Dendritic cell treated with granulocyte-macrophage colony-stimulating factor and Interleukin-4, amounts not matched to agents 40 ng/mL and 50 ng/mL, for 4 days (primary cell): ENCODE measurements at regions not wholly inside any gene's neighbourhood (a gene's known extent, or its start where the extent isn't known, plus 50 kb on each side); places are given as distances from the start of the nearest gene placed in this dataset.
"Not testable (repeated sequence)": the region's sequence is repeated elsewhere in the genome, so short reads cannot be mapped to it uniquely, and the experiment has no call there.

Source experiments
- H3K27ac Mint-ChIP-seq: one replicate; pipeline ENCODE4 v1.8.0; 2022; ENCODE audit warnings: mild to moderate bottlenecking, mixed read lengths
- H3K27me3 Mint-ChIP-seq: one replicate; pipeline ENCODE4 v1.8.0; 2022; ENCODE audit warnings: mild to moderate bottlenecking, mixed read lengths
- H3K36me3 Mint-ChIP-seq: one replicate; pipeline ENCODE4 v1.8.0; 2022; ENCODE audit warnings: low read depth, mixed read lengths
- H3K4me1 Mint-ChIP-seq: one replicate; pipeline ENCODE4 v1.8.0; 2022; ENCODE audit warnings: low read depth, mixed read lengths
- H3K4me3 Mint-ChIP-seq: one replicate; pipeline ENCODE4 v1.8.0; 2022; ENCODE audit warnings: mild to moderate bottlenecking, moderate library complexity, mixed read lengths
- H3K9me3 Mint-ChIP-seq: one replicate; pipeline ENCODE4 v1.8.0; 2022; ENCODE audit warnings: mixed read lengths
- intact Hi-C: fragments of 100-400 bp; cut with micrococcal nuclease; formaldehyde crosslinking; loops from one replicate; pipeline ENCODE4 v1.15.0; 2022

- no peaks in the 10 kb centered on the region for H3K27me3 Mint-ChIP-seq
- no peak overlapping the region for H3K4me3 Mint-ChIP-seq
- no peaks in the 10 kb centered on the region for H3K4me1 Mint-ChIP-seq
- intact Hi-C loops: no loop called here
- peaks cover 4% of the 10 kb centered on the region for H3K9me3 Mint-ChIP-seq
- no peak overlapping the region for H3K27ac Mint-ChIP-seq
- H3K36me3 Mint-ChIP-seq: no peaks in the 10 kb centered on the region
Measured at GRCh38 chr1:213530611-213531320, 457.0 kb upstream of the PROX1 start.

DNA sequence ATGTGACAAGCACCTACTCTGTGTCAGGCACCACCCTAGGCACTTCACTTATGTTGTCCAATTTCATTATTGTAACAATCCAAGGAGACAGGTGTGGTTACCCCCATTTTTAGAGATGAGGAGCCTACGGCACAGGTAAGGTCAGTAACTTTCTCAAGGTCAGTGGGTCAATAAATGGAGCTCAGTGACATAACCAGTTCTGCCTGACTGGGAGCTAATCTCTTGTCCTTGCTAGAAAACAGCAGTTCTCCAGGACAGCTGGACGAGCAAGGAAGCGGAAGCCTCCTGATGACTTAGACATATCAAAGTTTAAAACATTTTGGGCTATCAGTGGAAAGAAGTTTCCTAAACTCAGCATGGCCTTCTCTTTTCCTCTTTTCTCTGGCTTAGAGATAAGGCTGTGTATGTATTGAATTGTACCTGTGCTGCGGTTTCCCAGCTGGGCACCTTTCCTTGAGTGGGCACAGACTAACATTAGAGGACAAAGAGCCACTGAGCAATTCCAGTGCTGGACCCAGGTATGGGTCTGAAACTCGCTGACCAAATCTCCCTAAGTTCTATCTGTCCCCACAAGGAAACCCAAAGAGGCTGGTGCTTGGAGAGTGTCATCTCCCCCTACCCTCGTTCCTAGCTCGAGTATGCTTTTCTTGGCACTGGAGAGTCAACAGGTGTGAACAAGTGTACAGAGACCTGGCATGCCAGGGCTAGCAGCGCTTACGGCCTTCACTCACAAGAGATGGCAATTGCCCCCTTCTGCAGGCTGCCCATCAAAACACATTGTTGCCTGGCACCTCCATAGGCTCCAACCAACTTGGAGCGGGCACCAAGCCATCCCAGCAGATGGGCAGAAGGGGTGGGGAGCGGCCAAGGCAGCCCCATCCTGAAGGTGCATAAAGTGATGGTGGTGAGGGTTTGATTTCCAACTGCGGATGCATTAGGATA, 456.1 kb upstream of the PROX1 start:
- Mint-ChIP-seq H3K4me3 (no peak overlapping the region), H3K27ac (no peak overlapping the region), H3K36me3 (no peaks in the 10 kb centered on the region), H3K4me1 (no peaks in the 10 kb centered on the region), H3K27me3 (no peaks in the 10 kb centered on the region), H3K9me3 (peaks cover 11% of the 10 kb centered on the region)
- intact Hi-C loops: no loop called here

- no peaks in the 10 kb centered on the region for H3K27me3 Mint-ChIP-seq
- H3K4me3 Mint-ChIP-seq: no peak overlapping the region
- intact Hi-C loops: no loop called here
- no peaks in the 10 kb centered on the region for H3K36me3 Mint-ChIP-seq
- H3K9me3 Mint-ChIP-seq: peaks cover 11% of the 10 kb centered on the region
- H3K4me1 Mint-ChIP-seq: no peaks in the 10 kb centered on the region
- H3K27ac Mint-ChIP-seq: no peak overlapping the region
Measured at GRCh38 chr1:213533125-213533524, 454.6 kb upstream of the PROX1 start.

GRCh38 chr1:213535679-213536078, 452.1 kb upstream of the PROX1 start:
- Mint-ChIP-seq H3K9me3 (peaks cover 11% of the 10 kb centered on the region), H3K4me3 (no peak overlapping the region), H3K27ac (no peak overlapping the region), H3K4me1 (no peaks in the 10 kb centered on the region), H3K27me3 (no peaks in the 10 kb centered on the region), H3K36me3 (no peaks in the 10 kb centered on the region)
- intact Hi-C loops: no loop called here

- no peaks in the 10 kb centered on the region for H3K36me3 Mint-ChIP-seq
- no peaks in the 10 kb centered on the region for H3K4me1 Mint-ChIP-seq
- H3K9me3 Mint-ChIP-seq: peaks cover 11% of the 10 kb centered on the region
- no peak overlapping the region for H3K4me3 Mint-ChIP-seq
- H3K27ac Mint-ChIP-seq: no peak overlapping the region
- H3K27me3 Mint-ChIP-seq: no peaks in the 10 kb centered on the region
- intact Hi-C loops: no loop called here
Measured at GRCh38 chr1:213538251-213538650, 449.5 kb upstream of the PROX1 start.

DNA sequence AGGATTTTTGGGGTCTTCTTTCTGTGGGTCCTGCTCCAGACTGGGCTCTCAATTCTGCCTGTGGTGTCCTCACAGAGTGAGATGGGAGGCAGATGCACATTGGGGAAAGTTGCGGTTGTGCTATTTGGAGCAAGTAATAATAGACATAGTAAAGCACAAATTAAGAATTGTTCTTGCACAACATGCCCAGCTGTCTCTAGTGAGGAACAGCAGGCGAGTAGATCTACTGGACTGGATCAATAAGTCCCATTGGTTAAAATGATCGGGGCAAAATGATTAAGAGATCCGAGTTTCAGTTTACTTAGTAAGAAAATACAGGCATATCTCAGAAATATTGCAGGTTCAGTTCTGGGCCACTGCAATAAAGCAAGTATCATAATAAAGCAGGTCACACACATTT, 448.3 kb upstream of the PROX1 start:
- no peaks in the 10 kb centered on the region for H3K4me1 Mint-ChIP-seq
- H3K27ac Mint-ChIP-seq: no peak overlapping the region
- H3K36me3 Mint-ChIP-seq: no peaks in the 10 kb centered on the region

GRCh38 chr1:213541641-213542040, 446.1 kb upstream of the PROX1 start:
- no peaks in the 10 kb centered on the region for H3K36me3 Mint-ChIP-seq
- no peaks in the 10 kb centered on the region for H3K27me3 Mint-ChIP-seq
- no peaks in the 10 kb centered on the region for H3K9me3 Mint-ChIP-seq
- no peak overlapping the region for H3K4me3 Mint-ChIP-seq
- H3K4me1 Mint-ChIP-seq: no peaks in the 10 kb centered on the region
- no peak overlapping the region for H3K27ac Mint-ChIP-seq
- intact Hi-C loops: no loop called here

More for the DNA sequence above, 448.3 kb upstream of the PROX1 start:
- Mint-ChIP-seq H3K27me3 (no peaks in the 10 kb centered on the region), H3K9me3 (peaks cover 11% of the 10 kb centered on the region), H3K4me3 (no peak overlapping the region)
- intact Hi-C loops: no loop called here

DNA sequence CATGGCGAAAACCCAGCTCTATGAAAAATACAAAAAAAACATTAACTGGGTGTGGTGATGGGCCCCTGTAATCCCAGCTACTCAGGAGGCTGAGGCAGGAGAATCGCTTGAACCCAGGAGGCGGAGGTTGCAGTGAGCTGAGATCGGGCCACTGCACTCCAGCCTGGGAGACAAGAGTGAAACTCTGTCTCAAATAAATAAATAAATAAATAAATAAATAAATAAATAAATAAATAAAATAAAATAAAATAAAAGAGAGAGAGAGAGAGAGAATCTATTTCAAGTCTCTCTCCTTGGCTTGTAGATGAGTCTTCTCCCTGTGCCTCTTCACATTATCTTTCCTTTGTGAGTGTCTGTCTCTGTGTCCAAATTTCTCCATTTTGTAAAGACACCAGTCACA, 442.6 kb upstream of the PROX1 start:
- H3K4me3 Mint-ChIP-seq, H3K27me3 Mint-ChIP-seq, H3K4me1 Mint-ChIP-seq, H3K36me3 Mint-ChIP-seq, H3K27ac Mint-ChIP-seq, intact Hi-C loops, H3K9me3 Mint-ChIP-seq: not testable (repeated sequence)

DNA sequence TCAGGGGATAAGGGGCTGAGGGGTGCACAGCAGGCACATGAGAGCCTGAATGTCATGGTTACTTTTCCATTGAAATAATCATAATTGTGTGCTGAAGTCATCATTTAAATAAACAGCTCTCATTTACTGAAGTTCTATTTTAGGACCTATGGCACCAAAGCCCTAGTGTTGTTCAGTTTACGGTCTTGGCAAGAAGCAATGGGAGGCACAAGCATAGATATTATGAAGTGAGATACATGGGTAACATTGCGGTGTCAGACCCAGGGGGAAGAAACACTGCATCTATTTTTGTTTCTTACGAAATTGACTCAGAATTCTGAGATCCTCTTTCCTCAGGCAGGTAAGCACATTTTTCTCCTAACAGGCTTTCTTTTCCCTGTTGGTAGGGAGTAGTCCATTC, 437.8 kb upstream of the PROX1 start:
- H3K36me3 Mint-ChIP-seq: no peaks in the 10 kb centered on the region
- no peak overlapping the region for H3K27ac Mint-ChIP-seq
- intact Hi-C loops: no loop called here
- no peaks in the 10 kb centered on the region for H3K4me1 Mint-ChIP-seq
- H3K9me3 Mint-ChIP-seq: no peaks in the 10 kb centered on the region
- no peaks in the 10 kb centered on the region for H3K27me3 Mint-ChIP-seq
- H3K4me3 Mint-ChIP-seq: no peak overlapping the region

DNA sequence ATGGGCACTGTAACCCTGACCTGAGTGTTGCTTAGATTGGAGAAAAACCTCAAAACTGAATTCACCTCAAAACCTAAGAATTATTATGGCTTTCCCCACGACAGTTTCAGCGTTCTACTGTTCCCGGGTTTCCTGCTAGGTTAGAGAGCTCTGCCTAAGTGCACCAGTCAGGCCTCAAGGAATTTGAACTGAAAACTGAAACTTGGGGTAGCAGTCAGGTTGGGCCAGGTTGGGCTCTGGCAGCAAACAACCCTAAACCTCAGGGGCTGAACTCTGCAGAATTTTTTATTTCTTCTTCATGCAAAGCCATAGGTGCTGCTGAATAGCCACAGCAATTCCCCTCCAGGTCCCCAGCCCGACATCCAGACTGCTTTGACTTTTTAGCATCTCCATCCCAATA, 437.0 kb upstream of the PROX1 start:
- Mint-ChIP-seq H3K36me3 (no peaks in the 10 kb centered on the region), H3K4me3 (no peak overlapping the region), H3K4me1 (no peaks in the 10 kb centered on the region), H3K27me3 (no peaks in the 10 kb centered on the region), H3K9me3 (no peaks in the 10 kb centered on the region), H3K27ac (no peak overlapping the region)
- intact Hi-C loops: no loop called here

GRCh38 chr1:213552045-213552444, 435.7 kb upstream of the PROX1 start:
- Mint-ChIP-seq H3K9me3 (no peaks in the 10 kb centered on the region), H3K27ac (no peak overlapping the region), H3K4me1 (no peaks in the 10 kb centered on the region), H3K27me3 (no peaks in the 10 kb centered on the region), H3K36me3 (no peaks in the 10 kb centered on the region), H3K4me3 (no peak overlapping the region)
- intact Hi-C loops: no loop called here

DNA sequence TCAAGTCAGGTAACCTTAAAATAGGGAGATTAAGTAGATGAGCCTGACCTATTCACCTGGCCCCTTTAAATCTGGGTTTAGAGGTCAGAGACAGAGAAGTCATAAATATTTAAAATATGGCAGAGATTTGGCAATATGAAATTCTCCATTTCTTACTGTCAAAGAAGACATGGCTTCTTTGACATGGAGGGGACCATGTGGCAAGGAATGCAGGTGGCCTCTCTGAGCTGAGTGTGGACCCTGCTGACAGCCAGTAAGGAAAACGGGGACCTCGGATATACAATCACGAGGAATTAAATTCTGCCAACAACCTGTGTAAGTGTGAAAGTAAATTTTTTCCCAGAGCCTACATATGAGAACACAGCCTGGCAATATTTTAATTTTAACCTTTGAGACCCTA, 427.5 kb upstream of the PROX1 start:
- Mint-ChIP-seq H3K4me1 (no peaks in the 10 kb centered on the region), H3K36me3 (no peaks in the 10 kb centered on the region), H3K4me3 (no peak overlapping the region), H3K9me3 (peaks cover 8% of the 10 kb centered on the region), H3K27ac (no peak overlapping the region), H3K27me3 (no peaks in the 10 kb centered on the region)
- intact Hi-C loops: no loop called here

- Mint-ChIP-seq H3K4me3 (no peak overlapping the region), H3K4me1 (no peaks in the 10 kb centered on the region), H3K9me3 (peaks cover 8% of the 10 kb centered on the region), H3K27me3 (no peaks in the 10 kb centered on the region), H3K27ac (no peak overlapping the region), H3K36me3 (no peaks in the 10 kb centered on the region)
- intact Hi-C loops: no loop called here
Measured at GRCh38 chr1:213561870-213562269, 425.9 kb upstream of the PROX1 start.

DNA sequence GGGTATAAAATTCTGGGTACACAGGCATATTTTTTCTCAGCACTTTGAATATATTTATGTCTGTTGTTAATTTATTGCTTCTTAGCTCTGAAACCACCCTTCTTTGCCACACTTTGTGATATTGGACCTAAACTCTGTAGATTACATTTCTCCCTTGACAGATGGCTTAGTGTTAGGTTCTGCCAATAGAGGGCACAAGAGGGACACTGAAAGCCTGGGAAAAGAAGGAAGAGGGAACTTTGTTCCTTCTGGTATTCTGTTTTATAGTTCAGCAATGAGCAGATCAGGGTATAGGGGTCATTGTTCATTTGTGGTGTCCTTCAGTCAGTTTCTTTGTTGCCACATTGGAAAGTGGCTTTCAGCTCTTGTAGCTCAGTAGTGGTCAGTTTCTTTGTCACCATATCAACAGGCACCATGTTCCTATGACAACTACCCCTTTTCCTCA, 423.5 kb upstream of the PROX1 start:
- Mint-ChIP-seq H3K27me3 (no peaks in the 10 kb centered on the region), H3K27ac (no peak overlapping the region), H3K4me3 (no peak overlapping the region), H3K36me3 (no peaks in the 10 kb centered on the region), H3K9me3 (peaks cover 8% of the 10 kb centered on the region), H3K4me1 (no peaks in the 10 kb centered on the region)
- intact Hi-C loops: no loop called here
